HL-60 (cell line): ENCODE measurements at regions not wholly inside any gene's neighbourhood (a gene's known extent, or its start where the extent isn't known, plus 50 kb on each side); places are given as distances from the start of the nearest gene placed in this dataset.

Experiments
- DNase-seq, 2 experiments: peaks; one replicate each; pipeline ENCODE4 v3.0.0-alpha.2; 2010 to 2020; ENCODE audit warnings: low read depth in 1 of 2, low spot score in 1 of 2
- H3K27ac ChIP-seq: fragments of 250-450 bp; sonication (Bioruptor Pico); replicated peaks from 2 replicates; pipeline ENCODE4 v1.5.1; 2020; ENCODE audit warnings: mild to moderate bottlenecking, moderate library complexity
- H3K27me3 ChIP-seq: fragments of 250-450 bp; sonication (Bioruptor Pico); 2 replicates; pipeline ENCODE4 v1.5.1; 2021; ENCODE audit warnings: mild to moderate bottlenecking, moderate library complexity; ENCODE audit not compliant: insufficient read depth, poor library complexity, severe bottlenecking
- H3K4me3 ChIP-seq: replicated peaks from 2 replicates; pipeline ENCODE4 v1.5.1; 2011; ENCODE audit warnings: mild to moderate bottlenecking, control low read depth, low read length; ENCODE audit not compliant: insufficient read depth
- GABPA ChIP-seq: IDR thresholded peaks from 2 replicates; pipeline ENCODE4 v1.6.1; 2012; ENCODE audit warnings: low read depth
- POLR2AphosphoS5 ChIP-seq: IDR thresholded peaks from 2 replicates; pipeline ENCODE4 v1.6.1; 2012; ENCODE audit warnings: low read depth
- SPI1 ChIP-seq: IDR thresholded peaks from 2 replicates; pipeline ENCODE4 v1.6.1; 2012; ENCODE audit warnings: low read depth, mild to moderate bottlenecking, borderline replicate concordance
- TF ChIP-seq, protein P1 (sequence below): IDR thresholded peaks from one replicate; pipeline ENCODE4 v1.5.1; 2011; ENCODE audit warnings: low read length, control low read depth, inconsistent platforms; ENCODE audit not compliant: insufficient read depth
- TF ChIP-seq, protein P2 (sequence below): IDR thresholded peaks from 2 replicates; pipeline ENCODE4 v1.6.1; 2012; ENCODE audit warnings: low read depth; ENCODE audit not compliant: insufficient replicate concordance

DNA sequence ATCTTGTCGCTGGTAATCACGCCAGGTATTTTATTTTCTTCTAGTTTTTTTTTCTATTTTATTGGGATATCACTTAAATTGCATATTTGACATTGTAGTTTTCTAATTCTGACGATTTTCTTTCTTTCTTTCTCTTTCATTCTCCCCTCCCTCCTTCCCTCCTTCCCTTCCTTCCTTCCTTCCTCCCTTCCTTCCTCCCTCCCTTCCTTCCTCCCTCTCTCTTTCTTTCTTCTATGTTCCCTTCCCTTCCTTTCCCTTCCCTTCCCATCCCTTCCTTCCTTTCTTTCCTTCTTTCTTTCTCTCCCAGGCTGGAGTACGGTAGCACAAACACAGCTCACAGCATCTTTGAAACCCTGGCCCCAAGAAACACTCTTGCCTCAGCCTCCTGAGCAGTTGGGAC, 100.6 kb upstream of the BCL6 start:
- no peak for DNase-seq
- TF ChIP-seq SPI1 = no peak
- TF ChIP-seq, protein P1, sequence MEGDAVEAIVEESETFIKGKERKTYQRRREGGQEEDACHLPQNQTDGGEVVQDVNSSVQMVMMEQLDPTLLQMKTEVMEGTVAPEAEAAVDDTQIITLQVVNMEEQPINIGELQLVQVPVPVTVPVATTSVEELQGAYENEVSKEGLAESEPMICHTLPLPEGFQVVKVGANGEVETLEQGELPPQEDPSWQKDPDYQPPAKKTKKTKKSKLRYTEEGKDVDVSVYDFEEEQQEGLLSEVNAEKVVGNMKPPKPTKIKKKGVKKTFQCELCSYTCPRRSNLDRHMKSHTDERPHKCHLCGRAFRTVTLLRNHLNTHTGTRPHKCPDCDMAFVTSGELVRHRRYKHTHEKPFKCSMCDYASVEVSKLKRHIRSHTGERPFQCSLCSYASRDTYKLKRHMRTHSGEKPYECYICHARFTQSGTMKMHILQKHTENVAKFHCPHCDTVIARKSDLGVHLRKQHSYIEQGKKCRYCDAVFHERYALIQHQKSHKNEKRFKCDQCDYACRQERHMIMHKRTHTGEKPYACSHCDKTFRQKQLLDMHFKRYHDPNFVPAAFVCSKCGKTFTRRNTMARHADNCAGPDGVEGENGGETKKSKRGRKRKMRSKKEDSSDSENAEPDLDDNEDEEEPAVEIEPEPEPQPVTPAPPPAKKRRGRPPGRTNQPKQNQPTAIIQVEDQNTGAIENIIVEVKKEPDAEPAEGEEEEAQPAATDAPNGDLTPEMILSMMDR = no peak
- TF ChIP-seq POLR2AphosphoS5 = no peak
- TF ChIP-seq, protein P2, sequence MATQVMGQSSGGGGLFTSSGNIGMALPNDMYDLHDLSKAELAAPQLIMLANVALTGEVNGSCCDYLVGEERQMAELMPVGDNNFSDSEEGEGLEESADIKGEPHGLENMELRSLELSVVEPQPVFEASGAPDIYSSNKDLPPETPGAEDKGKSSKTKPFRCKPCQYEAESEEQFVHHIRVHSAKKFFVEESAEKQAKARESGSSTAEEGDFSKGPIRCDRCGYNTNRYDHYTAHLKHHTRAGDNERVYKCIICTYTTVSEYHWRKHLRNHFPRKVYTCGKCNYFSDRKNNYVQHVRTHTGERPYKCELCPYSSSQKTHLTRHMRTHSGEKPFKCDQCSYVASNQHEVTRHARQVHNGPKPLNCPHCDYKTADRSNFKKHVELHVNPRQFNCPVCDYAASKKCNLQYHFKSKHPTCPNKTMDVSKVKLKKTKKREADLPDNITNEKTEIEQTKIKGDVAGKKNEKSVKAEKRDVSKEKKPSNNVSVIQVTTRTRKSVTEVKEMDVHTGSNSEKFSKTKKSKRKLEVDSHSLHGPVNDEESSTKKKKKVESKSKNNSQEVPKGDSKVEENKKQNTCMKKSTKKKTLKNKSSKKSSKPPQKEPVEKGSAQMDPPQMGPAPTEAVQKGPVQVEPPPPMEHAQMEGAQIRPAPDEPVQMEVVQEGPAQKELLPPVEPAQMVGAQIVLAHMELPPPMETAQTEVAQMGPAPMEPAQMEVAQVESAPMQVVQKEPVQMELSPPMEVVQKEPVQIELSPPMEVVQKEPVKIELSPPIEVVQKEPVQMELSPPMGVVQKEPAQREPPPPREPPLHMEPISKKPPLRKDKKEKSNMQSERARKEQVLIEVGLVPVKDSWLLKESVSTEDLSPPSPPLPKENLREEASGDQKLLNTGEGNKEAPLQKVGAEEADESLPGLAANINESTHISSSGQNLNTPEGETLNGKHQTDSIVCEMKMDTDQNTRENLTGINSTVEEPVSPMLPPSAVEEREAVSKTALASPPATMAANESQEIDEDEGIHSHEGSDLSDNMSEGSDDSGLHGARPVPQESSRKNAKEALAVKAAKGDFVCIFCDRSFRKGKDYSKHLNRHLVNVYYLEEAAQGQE = no peak
- Histone ChIP-seq H3K27ac (no peak overlapping the region), H3K4me3 (no peak overlapping the region), H3K27me3 (no peaks in the 10 kb centered on the region)

DNA sequence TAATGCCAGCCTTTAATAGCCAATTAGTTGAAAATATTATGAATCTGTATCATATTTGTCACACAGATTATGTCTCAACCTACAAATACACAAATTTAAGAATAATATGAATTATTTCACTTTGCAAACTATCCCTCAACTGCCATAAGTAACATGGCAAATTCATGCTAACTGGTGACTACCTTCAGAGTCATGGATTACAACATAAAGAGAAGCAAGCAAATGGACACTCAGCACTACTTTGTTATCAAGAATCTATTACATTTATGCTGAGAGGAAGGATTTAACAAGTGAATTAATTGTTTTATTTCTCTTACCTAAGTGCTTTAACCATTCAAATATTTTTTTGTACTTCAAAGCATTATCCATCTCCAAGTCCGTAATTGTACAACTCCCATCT, 103.1 kb upstream of the BCL6 start:
- TF ChIP-seq SPI1 = no peak
- TF ChIP-seq, protein P1 = no peak
- TF ChIP-seq, protein P2 = no peak
- no peak for TF ChIP-seq POLR2AphosphoS5
- TF ChIP-seq GABPA = no peak
- no peak for DNase-seq
- Histone ChIP-seq H3K27me3 (no peaks in the 10 kb centered on the region), H3K4me3 (no peak overlapping the region), H3K27ac (no peak overlapping the region)

GRCh38 chr3:187849016-187849654, 103.9 kb upstream of the BCL6 start:
- Histone ChIP-seq H3K4me3 (no peak overlapping the region), H3K27ac (peak overlapping the region; percentile 83), H3K27me3 (no peaks in the 10 kb centered on the region)
- peak in 1 of 2 experiments; percentile 47 for DNase-seq
- TF ChIP-seq POLR2AphosphoS5 = no peak
- TF ChIP-seq SPI1 = no peak
- no peak for TF ChIP-seq GABPA
- TF ChIP-seq, protein P2 = no peak
- TF ChIP-seq, protein P1 = no peak
